LNCaP clone FGC (cell line): ENCODE measurements at regions not wholly inside any gene's neighbourhood (a gene's known extent, or its start where the extent isn't known, plus 50 kb on each side); places are given as distances from the start of the nearest gene placed in this dataset.

Experiments used
- DNase-seq: peaks from one replicate; pipeline ENCODE4 v3.0.0-alpha.2; 2011; ENCODE audit warnings: low read depth
- H3K4me3 ChIP-seq: 2 replicates; pipeline ENCODE4 v1.5.1; 2011; ENCODE audit warnings: mild to moderate bottlenecking, low read depth, low read length, control low read depth
- TF ChIP-seq, protein P1 (sequence below): IDR thresholded peaks from 2 replicates; pipeline ENCODE4 v1.5.1; 2012; ENCODE audit warnings: mild to moderate bottlenecking; ENCODE audit not compliant: control insufficient read depth, insufficient read depth; ENCODE audit errors: extremely low read depth

DNA sequence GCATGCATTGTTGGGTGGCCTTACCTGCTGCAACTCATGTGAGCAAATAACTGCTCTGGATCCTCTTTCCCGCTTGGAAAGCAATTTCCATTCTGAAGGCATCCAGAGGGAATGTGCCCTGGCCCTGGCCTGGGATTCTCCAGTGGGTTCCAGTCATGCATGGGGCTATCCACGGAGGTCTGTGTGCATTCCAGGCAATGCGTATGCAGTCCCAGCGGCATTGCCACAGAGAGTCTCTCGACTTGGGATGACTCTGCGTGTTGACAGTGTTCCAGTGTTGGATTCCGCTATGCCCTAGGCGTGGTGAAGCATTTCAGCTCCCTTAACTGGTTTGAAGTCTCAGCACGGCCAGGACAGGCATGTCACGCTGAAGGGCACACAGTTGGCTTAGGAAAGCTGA lies 113.9 kb downstream of the SNRPN start:
- TF ChIP-seq, protein P1, sequence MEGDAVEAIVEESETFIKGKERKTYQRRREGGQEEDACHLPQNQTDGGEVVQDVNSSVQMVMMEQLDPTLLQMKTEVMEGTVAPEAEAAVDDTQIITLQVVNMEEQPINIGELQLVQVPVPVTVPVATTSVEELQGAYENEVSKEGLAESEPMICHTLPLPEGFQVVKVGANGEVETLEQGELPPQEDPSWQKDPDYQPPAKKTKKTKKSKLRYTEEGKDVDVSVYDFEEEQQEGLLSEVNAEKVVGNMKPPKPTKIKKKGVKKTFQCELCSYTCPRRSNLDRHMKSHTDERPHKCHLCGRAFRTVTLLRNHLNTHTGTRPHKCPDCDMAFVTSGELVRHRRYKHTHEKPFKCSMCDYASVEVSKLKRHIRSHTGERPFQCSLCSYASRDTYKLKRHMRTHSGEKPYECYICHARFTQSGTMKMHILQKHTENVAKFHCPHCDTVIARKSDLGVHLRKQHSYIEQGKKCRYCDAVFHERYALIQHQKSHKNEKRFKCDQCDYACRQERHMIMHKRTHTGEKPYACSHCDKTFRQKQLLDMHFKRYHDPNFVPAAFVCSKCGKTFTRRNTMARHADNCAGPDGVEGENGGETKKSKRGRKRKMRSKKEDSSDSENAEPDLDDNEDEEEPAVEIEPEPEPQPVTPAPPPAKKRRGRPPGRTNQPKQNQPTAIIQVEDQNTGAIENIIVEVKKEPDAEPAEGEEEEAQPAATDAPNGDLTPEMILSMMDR: no peak
- no peak for DNase-seq
- no peak overlapping the region for H3K4me3 ChIP-seq

DNA sequence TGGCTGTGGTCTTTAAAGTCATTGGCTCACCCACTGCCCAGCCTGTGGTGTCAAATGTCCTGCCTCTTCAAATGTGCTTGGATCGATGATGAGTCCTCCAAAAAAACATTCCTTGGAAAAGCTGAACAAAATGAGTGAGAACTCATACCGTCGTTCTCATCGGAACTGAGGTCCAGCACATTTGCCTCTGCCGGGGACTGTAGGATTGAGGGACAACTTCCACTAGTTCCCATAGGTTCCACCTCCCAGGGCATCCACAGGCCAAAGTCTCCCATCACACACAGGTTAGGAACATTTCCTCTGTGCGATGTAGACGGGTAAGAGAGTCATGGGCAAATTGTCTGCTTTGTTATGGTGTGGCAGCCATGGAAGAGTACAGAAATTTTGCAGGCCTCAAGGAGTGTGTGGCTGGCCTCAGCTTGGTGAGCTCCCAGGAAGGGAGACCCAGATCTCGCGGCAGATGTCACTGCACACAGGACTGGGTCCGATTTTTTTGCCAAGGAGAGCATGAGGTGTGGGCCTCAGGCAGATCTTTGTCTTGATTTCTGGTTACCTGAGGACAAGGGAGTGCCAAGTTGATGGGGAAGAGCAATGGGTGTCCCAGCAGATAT lies 115.7 kb downstream of the SNRPN start:
- TF ChIP-seq, protein P1: no peak
- H3K4me3 ChIP-seq: no peak overlapping the region
- DNase-seq: no peak

DNA sequence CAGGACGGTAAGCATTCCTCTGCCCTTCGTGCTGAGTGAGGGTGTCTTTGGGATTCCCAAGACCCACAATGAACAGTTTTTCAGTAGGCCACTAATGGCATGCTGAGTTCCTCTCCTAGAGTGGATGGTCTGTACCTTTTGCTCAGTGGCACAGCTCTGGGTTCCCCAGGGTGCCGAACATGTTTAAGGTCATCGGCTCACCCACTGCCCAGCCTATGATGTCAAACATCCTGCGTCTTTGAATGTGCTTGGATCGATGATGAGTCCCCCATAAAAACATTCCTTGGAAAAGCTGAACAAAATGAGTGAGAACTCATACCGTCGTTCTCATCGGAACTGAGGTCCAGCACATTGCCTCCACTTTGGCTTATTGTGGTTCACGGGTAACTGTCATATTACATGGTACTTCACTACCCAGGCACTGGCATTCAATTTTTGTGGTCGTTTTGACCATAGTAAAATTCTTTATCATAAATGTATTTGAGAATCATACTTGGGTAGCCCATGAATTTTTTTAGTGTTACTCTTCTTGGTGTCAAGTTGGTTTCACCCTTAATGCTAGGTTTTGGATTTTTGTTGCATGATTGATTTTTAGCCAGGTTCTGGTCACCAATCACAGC lies 118.2 kb downstream of the SNRPN start:
- no peak for DNase-seq
- H3K4me3 ChIP-seq: no peak overlapping the region
- TF ChIP-seq, protein P1: no peak

DNA sequence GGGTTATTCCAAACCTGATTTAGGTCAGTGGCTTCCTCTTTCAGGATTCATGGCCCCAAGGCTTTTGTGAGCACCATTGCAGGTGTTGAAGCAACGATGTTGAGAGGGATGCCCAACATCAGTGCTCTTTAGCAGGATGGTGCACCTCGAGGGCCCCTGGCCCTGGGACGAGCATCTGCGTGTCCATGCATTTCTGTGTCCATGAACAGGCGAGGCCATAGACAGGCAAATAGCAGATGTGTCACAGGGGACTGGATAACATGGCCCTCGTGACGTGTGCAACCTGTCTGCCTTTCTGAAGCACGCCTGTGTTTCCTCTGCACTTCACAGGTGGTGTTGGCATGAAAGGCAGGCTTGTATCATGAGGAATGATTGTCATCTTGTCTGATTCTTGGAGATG lies 132.3 kb downstream of the SNRPN start:
- no peak for DNase-seq
- TF ChIP-seq, protein P1: no peak
- H3K4me3 ChIP-seq: no peak overlapping the region

DNA sequence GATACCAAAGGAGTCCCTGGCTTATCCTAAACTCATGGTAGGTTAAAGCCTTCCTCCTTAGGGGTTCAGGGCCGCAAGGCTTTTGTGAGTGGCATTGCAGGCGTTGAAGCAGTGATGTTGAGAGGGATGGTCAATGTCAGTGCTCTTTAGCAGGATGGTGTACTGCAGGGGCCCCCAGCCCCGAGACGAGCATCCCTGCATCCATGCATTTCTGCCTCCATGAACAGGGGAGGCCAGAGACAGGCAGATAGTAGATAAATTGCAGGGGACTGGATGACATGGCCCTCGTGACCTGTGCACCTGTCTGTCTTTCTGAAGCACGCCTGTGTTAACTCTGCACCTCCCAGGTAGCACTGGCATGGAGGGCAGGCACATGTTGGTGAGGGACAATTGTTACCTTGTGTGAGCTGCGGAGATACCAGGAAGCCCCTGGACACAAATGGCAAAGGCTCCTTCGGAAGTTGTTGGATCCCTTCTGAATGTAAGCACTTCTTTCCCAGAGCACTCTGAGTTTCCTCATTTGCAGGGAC lies 133.5 kb downstream of the SNRPN start:
- no peak for DNase-seq
- TF ChIP-seq, protein P1: no peak
- no peak overlapping the region for H3K4me3 ChIP-seq

DNA sequence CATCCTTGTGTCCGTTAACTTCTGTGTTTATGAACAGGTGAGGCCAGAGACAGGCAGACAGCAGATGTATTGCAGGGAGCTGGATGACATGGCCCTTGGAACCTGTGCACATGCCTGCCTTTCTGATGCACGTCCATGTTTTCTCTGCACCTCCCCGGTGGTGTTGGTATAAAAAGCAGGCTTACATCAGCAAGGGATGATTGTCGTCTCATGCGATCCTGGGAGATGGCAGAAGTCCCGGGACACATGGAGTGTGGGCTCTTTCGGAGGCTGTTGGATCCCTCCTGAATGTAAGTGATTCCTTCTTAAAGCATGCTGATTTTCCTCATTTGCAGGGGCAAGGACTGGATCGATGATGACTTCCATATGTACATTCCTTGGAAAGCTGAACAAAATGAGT lies 134.8 kb downstream of the SNRPN start:
- no peak for DNase-seq
- no peak overlapping the region for H3K4me3 ChIP-seq
- TF ChIP-seq, protein P1: no peak

DNA sequence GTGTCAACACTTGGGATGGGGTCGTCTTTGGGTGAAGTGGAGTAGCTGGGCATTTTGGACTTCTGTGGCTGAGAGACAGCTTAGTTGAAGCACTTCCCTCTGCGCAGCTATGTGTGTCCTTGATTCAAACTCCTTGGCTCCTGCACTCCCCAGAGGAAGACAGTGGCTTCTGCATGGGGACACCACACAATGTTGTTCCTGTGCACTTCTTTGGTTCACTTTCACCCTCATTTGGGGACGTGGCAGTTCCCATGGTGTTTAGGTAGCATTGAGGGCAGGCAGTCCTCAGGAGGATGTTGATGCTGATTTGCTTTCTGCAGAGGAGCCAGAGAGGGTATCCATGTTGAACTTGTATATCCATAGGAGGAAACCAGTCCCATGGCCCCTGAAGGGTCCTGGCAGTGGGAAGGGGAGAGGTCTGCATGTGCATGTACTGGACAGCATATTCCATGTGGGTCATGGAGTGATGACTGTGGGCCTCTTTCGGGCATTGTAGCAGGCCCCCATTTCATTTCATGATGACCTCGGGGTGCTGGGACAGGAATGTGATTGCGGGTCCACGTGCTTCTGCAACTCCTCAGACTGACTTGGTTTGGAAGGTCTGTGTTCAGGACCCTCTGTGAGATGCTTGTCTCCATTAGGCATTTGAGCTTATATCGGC lies 135.4 kb downstream of the SNRPN start:
- TF ChIP-seq, protein P1: no peak
- no peak overlapping the region for H3K4me3 ChIP-seq
- DNase-seq: no peak
